CD14-positive monocyte (primary cell): ENCODE measurements at regions not wholly inside any gene's neighbourhood (a gene's known extent, or its start where the extent isn't known, plus 50 kb on each side); places are given as distances from the start of the nearest gene placed in this dataset.

ENCODE experiments used
- DNase-seq, 3 donors: peaks; one replicate each; pipeline ENCODE4 v3.0.0-alpha.2; 2011 to 2022
- H2AFZ ChIP-seq: 2 replicates; pipeline ENCODE4 v1.6.0; 2012; ENCODE audit warnings: mild to moderate bottlenecking, low read depth, low read length, inconsistent platforms; ENCODE audit not compliant: insufficient read depth, poor library complexity, severe bottlenecking
- H3K27ac ChIP-seq, 2 donors: 1 replicate in 1 of 2; 2 replicates in 1 of 2; pipeline ENCODE4 v1.5.1; 2012 to 2013; ENCODE audit warnings: low read length in 2 of 2, control low read depth in 1 of 2, inconsistent platforms in 1 of 2, low read depth in 1 of 2, mild to moderate bottlenecking in 1 of 2
- H3K27me3 ChIP-seq, 2 donors: one replicate each; pipeline versions ENCODE4 v1.6.0 to v1.6.1; 2011 to 2013; ENCODE audit warnings: low read length in 2 of 2; ENCODE audit not compliant: control insufficient read depth in 2 of 2, insufficient read depth in 2 of 2
- H3K36me3 ChIP-seq, 2 donors: replicated peaks in 1 of 2; 1 replicate in 1 of 2; 2 replicates in 1 of 2; pipeline versions ENCODE4 v1.5.1 to v1.6.1; 2012 to 2013; ENCODE audit warnings: low read length in 2 of 2, control low read depth in 1 of 2, inconsistent platforms in 1 of 2, mild to moderate bottlenecking in 1 of 2; ENCODE audit not compliant: insufficient read depth in 2 of 2, control insufficient read depth in 1 of 2
- H3K4me1 ChIP-seq, 2 donors: 1 replicate in 1 of 2; 2 replicates in 1 of 2; pipeline versions ENCODE4 v1.5.1 to v1.6.1; 2012 to 2013; ENCODE audit warnings: low read length in 2 of 2, control low read depth in 1 of 2, inconsistent platforms in 1 of 2, mild to moderate bottlenecking in 1 of 2, moderate library complexity in 1 of 2; ENCODE audit not compliant: insufficient read depth in 2 of 2, control insufficient read depth in 1 of 2
- H3K4me2 ChIP-seq: replicated peaks from 2 replicates; pipeline ENCODE3; 2012; ENCODE audit warnings: low read length, moderate library complexity, mild to moderate bottlenecking; ENCODE audit not compliant: poor library complexity, severe bottlenecking; ENCODE audit errors: extremely low read depth
- H3K4me3 ChIP-seq, 3 experiments: fragments of 200-600 bp in 1 of 3; sonication (generic) in 1 of 3; replicated peaks in 1 of 3; 1 replicate in 2 of 3; 2 replicates in 1 of 3; pipeline ENCODE4 v1.5.1; 2011 to 2013; ENCODE audit warnings: low read length in 3 of 3, mild to moderate bottlenecking in 3 of 3, control low read depth in 2 of 3, low read depth in 2 of 3, inconsistent platforms in 1 of 3, moderate library complexity in 1 of 3
- H3K79me2 ChIP-seq: 2 replicates; pipeline ENCODE4 v1.6.0; 2012; ENCODE audit warnings: mild to moderate bottlenecking, control low read depth, inconsistent platforms, low read length, moderate library complexity; ENCODE audit not compliant: insufficient read depth
- H3K9ac ChIP-seq: 2 replicates; pipeline ENCODE4 v1.6.0; 2017; ENCODE audit warnings: low read length, mild to moderate bottlenecking; ENCODE audit not compliant: insufficient read depth, poor library complexity, severe bottlenecking
- H3K9me3 ChIP-seq, 2 donors: replicated peaks in 1 of 2; 1 replicate in 1 of 2; 2 replicates in 1 of 2; pipeline versions ENCODE4 v1.5.1 to v1.6.1; 2012 to 2013; ENCODE audit warnings: low read length in 2 of 2, control low read depth in 1 of 2; ENCODE audit not compliant: control insufficient read depth in 1 of 2, insufficient read depth in 1 of 2
- H4K20me1 ChIP-seq: 2 replicates; pipeline ENCODE4 v1.6.0; 2012; ENCODE audit warnings: mild to moderate bottlenecking, low read length, control low read depth, moderate library complexity; ENCODE audit not compliant: insufficient read depth
- H3K27ac Mint-ChIP-seq, 7 donors: one replicate each; pipeline ENCODE4 v1.8.0; 2020; ENCODE audit warnings: mild to moderate bottlenecking in 7 of 7, mixed read lengths in 7 of 7, moderate library complexity in 6 of 7, inconsistent platforms in 2 of 7
- H3K27me3 Mint-ChIP-seq, 3 donors: one replicate each; pipeline ENCODE4 v1.8.0; 2021 to 2022; ENCODE audit warnings: low read depth in 3 of 3, mild to moderate bottlenecking in 3 of 3, mixed read lengths in 3 of 3, moderate library complexity in 3 of 3, inconsistent platforms in 1 of 3
- H3K36me3 Mint-ChIP-seq, 2 donors: one replicate each; pipeline ENCODE4 v1.8.0; 2020; ENCODE audit warnings: mixed read lengths in 2 of 2, inconsistent platforms in 1 of 2, mild to moderate bottlenecking in 1 of 2
- H3K4me1 Mint-ChIP-seq: one replicate; pipeline ENCODE4 v1.8.0; 2020; ENCODE audit warnings: mild to moderate bottlenecking, mixed read lengths
- H3K4me3 Mint-ChIP-seq, 2 donors: one replicate each; pipeline ENCODE4 v1.8.0; 2020; ENCODE audit warnings: mild to moderate bottlenecking in 2 of 2, mixed read lengths in 2 of 2, moderate library complexity in 1 of 2
- H3K9me3 Mint-ChIP-seq, 7 donors: one replicate each; pipeline ENCODE4 v1.8.0; 2020 to 2022; ENCODE audit warnings: mixed read lengths in 7 of 7, mild to moderate bottlenecking in 6 of 7, moderate library complexity in 6 of 7, inconsistent platforms in 2 of 7
- CTCF ChIP-seq: fragments of 200-600 bp; IDR thresholded peaks from one replicate; pipeline ENCODE4 v1.8.0; 2022; ENCODE audit warnings: antibody characterized with exemption, mild to moderate bottlenecking
- WGBS: methylation state at CpG from one replicate; pipeline ENCODE4 v1.1.5; 2013; ENCODE audit warnings: missing lambda C conversion rate; ENCODE audit not compliant: insufficient coverage; 5-methylcytosine and 5-hydroxymethylcytosine counted together
- intact Hi-C, 2 donors: fragments of 100-400 bp; cut with micrococcal nuclease; formaldehyde crosslinking; loops; one replicate each; pipeline versions ENCODE4 v1.15.0 to v1.15.1; 2023

- Mint-ChIP-seq H3K4me3 (no peak overlapping the region), H3K27ac (no peak overlapping the region), H3K27me3 (peaks cover 4 to 6% (median 5%) of the 10 kb centered on the region in 3 donors), H3K36me3 (no peaks in the 10 kb centered on the region), H3K9me3 (peaks cover 0 to 2% (median 0%) of the 10 kb centered on the region in 7 donors), H3K4me1 (no peaks in the 10 kb centered on the region)
- intact Hi-C loops = no loop called here
- TF ChIP-seq CTCF = no peak
- Histone ChIP-seq H2AFZ (no peak overlapping the region), H3K4me3 (no peak overlapping the region), H3K4me2 (no peak overlapping the region), H4K20me1 (no peaks in the 10 kb centered on the region), H3K9ac (no peak overlapping the region), H3K27ac (no peak overlapping the region), H3K27me3 (peaks cover 0 to 2% of the 10 kb centered on the region in 2 donors), H3K36me3 (no peaks in the 10 kb centered on the region), H3K79me2 (no peaks in the 10 kb centered on the region), H3K4me1 (no peaks in the 10 kb centered on the region), H3K9me3 (no peaks in the 10 kb centered on the region)
- no peak for DNase-seq
- WGBS = 100% methylated on average over 2 of the region's 3 CpGs
These were observed 179.2 kb upstream of the POU3F1 start for GRCh38 chr1:38225745-38226144.

GRCh38 chr1:38223391-38223790, 176.8 kb upstream of the POU3F1 start:
- no peak for DNase-seq
- TF ChIP-seq CTCF = no peak
- Histone ChIP-seq H3K79me2 (no peaks in the 10 kb centered on the region), H3K27me3 (peaks cover 0 to 4% of the 10 kb centered on the region in 2 donors), H3K4me1 (no peaks in the 10 kb centered on the region), H4K20me1 (no peaks in the 10 kb centered on the region), H3K9me3 (no peaks in the 10 kb centered on the region), H3K9ac (no peak overlapping the region), H3K36me3 (no peaks in the 10 kb centered on the region), H2AFZ (no peak overlapping the region), H3K4me2 (no peak overlapping the region), H3K4me3 (no peak overlapping the region), H3K27ac (no peak overlapping the region)
- H3K4me3 Mint-ChIP-seq = no peak overlapping the region
- no peaks in the 10 kb centered on the region for H3K4me1 Mint-ChIP-seq
- no peaks in the 10 kb centered on the region for H3K36me3 Mint-ChIP-seq
- no peak overlapping the region for H3K27ac Mint-ChIP-seq
- peaks cover 0 to 2% (median 0%) of the 10 kb centered on the region in 7 donors for H3K9me3 Mint-ChIP-seq
- intact Hi-C loops = no loop called here
- peaks cover 6 to 13% (median 10%) of the 10 kb centered on the region in 3 donors for H3K27me3 Mint-ChIP-seq
